GM21528 (cell line): ENCODE measurements at regions not wholly inside any gene's neighbourhood (a gene's known extent, or its start where the extent isn't known, plus 50 kb on each side); places are given as distances from the start of the nearest gene placed in this dataset.

Experiments
- ATAC-seq: cut with Tn5 transposase; IDR thresholded peaks from one replicate; pipeline ENCODE4 v1.9.1; 2021; ENCODE audit warnings: mild to moderate bottlenecking, moderate library complexity; ENCODE audit not compliant: unreplicated experiment, low FRiP score

- no peak for ATAC-seq
Observed at GRCh38 chr7:16323313-16323712, 98.0 kb downstream of the CRPPA start.

- no peak for ATAC-seq
Observed at GRCh38 chr7:16320099-16320660, 101.2 kb downstream of the CRPPA start.

GRCh38 chr7:16318989-16319915 lies 102.1 kb downstream of the CRPPA start:
- ATAC-seq = no peak

GRCh38 chr7:16318463-16318862 lies 102.9 kb downstream of the CRPPA start:
- no peak for ATAC-seq

- ATAC-seq = no peak
Observed at GRCh38 chr7:16317406-16317805, 103.9 kb downstream of the CRPPA start.

GRCh38 chr7:16315280-16315679 lies 106.1 kb downstream of the CRPPA start:
- ATAC-seq = no peak

- no peak for ATAC-seq
Observed at GRCh38 chr7:16309129-16309528, 112.2 kb downstream of the CRPPA start.

- ATAC-seq = no peak
Observed at GRCh38 chr7:16301291-16301690, 120.0 kb downstream of the CRPPA start.

- no peak for ATAC-seq
Observed at GRCh38 chr7:16300361-16300895, 120.9 kb downstream of the CRPPA start.

GRCh38 chr7:16299853-16300252 lies 121.5 kb downstream of the CRPPA start:
- no peak for ATAC-seq

GRCh38 chr7:16298221-16298620 lies 123.1 kb downstream of the CRPPA start:
- no peak for ATAC-seq

GRCh38 chr7:16295558-16295957 lies 125.8 kb downstream of the CRPPA start:
- ATAC-seq = no peak

- no peak for ATAC-seq
Observed at GRCh38 chr7:16293669-16294425, 127.5 kb downstream of the CRPPA start.

- no peak for ATAC-seq
Observed at GRCh38 chr7:16284581-16284980, 136.8 kb downstream of the CRPPA start.

- ATAC-seq = no peak
Observed at GRCh38 chr7:16278167-16278787, 143.1 kb downstream of the CRPPA start.

GRCh38 chr7:16271990-16272665 lies 149.2 kb downstream of the CRPPA start:
- ATAC-seq = no peak

- no peak for ATAC-seq
Observed at GRCh38 chr7:16271355-16271915, 149.9 kb downstream of the CRPPA start.

GRCh38 chr7:16270844-16271243 lies 150.5 kb downstream of the CRPPA start:
- no peak for ATAC-seq

- ATAC-seq = no peak
Observed at GRCh38 chr7:16268821-16269768, 152.2 kb downstream of the CRPPA start.
